Upper lobe of left lung (tissue), 6 donors: ENCODE measurements at regions not wholly inside any gene's neighbourhood (a gene's known extent, or its start where the extent isn't known, plus 50 kb on each side); places are given as distances from the start of the nearest gene placed in this dataset.

Source experiments
- ATAC-seq, 2 donors: fragments of 200-7000 bp; cut with Tn5 transposase; one replicate each; pipeline ENCODE4 v1.9.1; 2022; ENCODE audit warnings: mild to moderate bottlenecking in 2 of 2, moderate library complexity in 2 of 2; ENCODE audit not compliant: low FRiP score in 2 of 2
- DNase-seq, 2 donors: peaks; one replicate each; pipeline ENCODE4 v3.0.0-alpha.2; 2019 to 2020
- H3K27ac ChIP-seq, 4 donors: fragments of 200-600 bp; sonication (generic); one replicate each; pipeline ENCODE4 v1.5.1; 2016 to 2019
- H3K27me3 ChIP-seq, 4 donors: fragments of 200-600 bp; sonication (generic); one replicate each; pipeline ENCODE4 v1.5.1; 2017 to 2019
- H3K36me3 ChIP-seq, 4 donors: fragments of 200-600 bp; sonication (generic); one replicate each; pipeline ENCODE4 v1.5.1; 2016 to 2019
- H3K4me1 ChIP-seq, 4 donors: fragments of 200-600 bp; sonication (generic); one replicate each; pipeline ENCODE4 v1.5.1; 2018 to 2019
- H3K4me3 ChIP-seq, 4 donors: fragments of 200-600 bp; sonication (generic); one replicate each; pipeline ENCODE4 v1.5.1; 2017 to 2019; ENCODE audit warnings: mild to moderate bottlenecking in 2 of 4, moderate library complexity in 1 of 4
- H3K9me3 ChIP-seq, 4 donors: fragments of 200-600 bp; sonication (generic); one replicate each; pipeline ENCODE4 v1.5.1; 2018 to 2019
- CTCF ChIP-seq, 6 experiments: fragments of 450-650 bp in 4 of 6; fragments of 200-600 bp in 2 of 6; sonication (generic) in 2 of 6; IDR thresholded peaks; one replicate each; pipeline ENCODE4 v1.5.1; 2016 to 2019; ENCODE audit warnings: antibody characterized with exemption in 6 of 6
- EP300 ChIP-seq, 4 donors: sonication (generic); formaldehyde crosslinking; IDR thresholded peaks; one replicate each; pipeline ENCODE4 v1.5.1; 2017; ENCODE audit warnings: antibody characterized with exemption in 4 of 4, control low read depth in 2 of 4
- POLR2A ChIP-seq, 4 donors: fragments of 450-650 bp; IDR thresholded peaks; one replicate each; pipeline ENCODE4 v1.5.1; 2016 to 2017; ENCODE audit warnings: antibody characterized with exemption in 4 of 4, mild to moderate bottlenecking in 2 of 4
- POLR2AphosphoS5 ChIP-seq, 2 donors: sonication (generic); formaldehyde crosslinking; IDR thresholded peaks; one replicate each; pipeline ENCODE4 v1.5.1; 2017; ENCODE audit warnings: antibody characterized with exemption in 2 of 2
- WGBS, 2 donors: methylation state at CpG; one replicate each; pipeline ENCODE4 v1.1.5; 2017 to 2018; 5-methylcytosine and 5-hydroxymethylcytosine counted together
- donor health status: DM: no; HTN: no; CAD: no; lungs with moderate emphysema.
- donor health status: DM: no; HTN: yes; CAD: no; lungs with severe emphysema.

GRCh38 chr11:64502634-64503033 lies 53.1 kb upstream of the SLC22A11 start:
- DNase-seq (no peak), ATAC-seq (no peak)
- no peak for TF ChIP-seq POLR2A (IDR thresholded peaks at IDR 0.05)
- 89 to 91% methylated on average over 19 of the region's 19 CpGs for WGBS, 2 donors
- H3K36me3 ChIP-seq = no peaks in the 10 kb centered on the region
- H3K9me3 ChIP-seq = peaks cover 4 to 10% (median 9%) of the 10 kb centered on the region in 4 donors
- H3K27me3 ChIP-seq = no peaks in the 10 kb centered on the region
- no peaks in the 10 kb centered on the region for H3K4me1 ChIP-seq
- H3K27ac ChIP-seq = no peak overlapping the region
- no peak overlapping the region for H3K4me3 ChIP-seq

- H3K27me3 ChIP-seq = no peaks in the 10 kb centered on the region
- DNase-seq = no peak
- TF ChIP-seq EP300 (IDR thresholded peaks at IDR 0.05) (no peak), POLR2AphosphoS5 (IDR thresholded peaks at IDR 0.05) (no peak), CTCF (IDR thresholded peaks at IDR 0.05) (no peak), POLR2A (IDR thresholded peaks at IDR 0.05) (no peak)
These were observed 52.5 kb upstream of the SLC22A11 start for GRCh38 chr11:64503186-64503753.

GRCh38 chr11:64504999-64505398 lies 50.7 kb upstream of the SLC22A11 start:
- no peaks in the 10 kb centered on the region for H3K27me3 ChIP-seq

More at GRCh38 chr11:64503186-64503753, 52.5 kb upstream of the SLC22A11 start:
- H3K4me3 ChIP-seq = no peak overlapping the region
- no peak for ATAC-seq
- H3K9me3 ChIP-seq = peaks cover 4 to 10% (median 9%) of the 10 kb centered on the region in 4 donors
- 58 to 70% methylated on average over 5 of the region's 5 CpGs for WGBS, 2 donors
- no peaks in the 10 kb centered on the region for H3K4me1 ChIP-seq
- H3K36me3 ChIP-seq = no peaks in the 10 kb centered on the region
- no peak overlapping the region for H3K27ac ChIP-seq

More at GRCh38 chr11:64504999-64505398, 50.7 kb upstream of the SLC22A11 start:
- Histone ChIP-seq H3K4me3 (no peak overlapping the region), H3K4me1 (no peaks in the 10 kb centered on the region), H3K9me3 (peaks cover 4 to 10% (median 9%) of the 10 kb centered on the region in 4 donors), H3K36me3 (no peaks in the 10 kb centered on the region), H3K27ac (no peak overlapping the region)
- ATAC-seq (no peak), DNase-seq (no peak)
- TF ChIP-seq POLR2A (IDR thresholded peaks at IDR 0.05) = no peak
- TF ChIP-seq EP300 (IDR thresholded peaks at IDR 0.05) = no peak
- TF ChIP-seq POLR2AphosphoS5 (IDR thresholded peaks at IDR 0.05) = no peak
- no peak for TF ChIP-seq CTCF (IDR thresholded peaks at IDR 0.05)
- WGBS, 2 donors = 86 to 94% methylated on average over 5 of the region's 5 CpGs
